MM.1S (cell line): ENCODE measurements at regions not wholly inside any gene's neighbourhood (a gene's known extent, or its start where the extent isn't known, plus 50 kb on each side); places are given as distances from the start of the nearest gene placed in this dataset.

ENCODE experiments used
- EZH2phosphoT487 ChIP-seq: fragments of 300-600 bp; sonication (generic); IDR thresholded peaks from 2 replicates; pipeline ENCODE4 v1.6.1; 2018; ENCODE audit warnings: antibody characterized with exemption, low read length
- TF ChIP-seq, protein P1 (sequence below): fragments of 300-600 bp; sonication (generic); IDR thresholded peaks from 2 replicates; pipeline ENCODE4 v1.5.1; 2016; ENCODE audit warnings: antibody characterized with exemption, low read length, mixed read lengths

DNA sequence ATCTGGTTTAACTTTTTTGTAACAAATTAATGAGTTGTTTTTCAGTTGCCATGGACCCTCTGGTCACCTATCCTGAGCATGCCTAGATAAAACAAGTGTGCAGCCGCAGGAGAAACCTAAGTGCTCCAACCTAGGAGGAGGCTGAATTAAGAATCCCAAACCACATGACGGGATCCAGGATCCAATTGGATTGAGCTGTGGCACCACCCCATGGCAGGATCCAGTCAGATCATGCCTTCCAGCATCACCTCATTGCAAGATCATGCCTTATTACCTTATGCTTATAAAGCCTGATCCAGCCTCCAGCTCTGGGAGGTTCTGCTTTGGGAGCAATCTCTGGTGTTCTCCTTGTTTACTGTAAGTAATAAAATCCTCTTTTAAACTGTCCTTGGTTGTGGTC, 662.0 kb downstream of the TLR4 start:
- no peak for TF ChIP-seq EZH2phosphoT487
- TF ChIP-seq, protein P1, sequence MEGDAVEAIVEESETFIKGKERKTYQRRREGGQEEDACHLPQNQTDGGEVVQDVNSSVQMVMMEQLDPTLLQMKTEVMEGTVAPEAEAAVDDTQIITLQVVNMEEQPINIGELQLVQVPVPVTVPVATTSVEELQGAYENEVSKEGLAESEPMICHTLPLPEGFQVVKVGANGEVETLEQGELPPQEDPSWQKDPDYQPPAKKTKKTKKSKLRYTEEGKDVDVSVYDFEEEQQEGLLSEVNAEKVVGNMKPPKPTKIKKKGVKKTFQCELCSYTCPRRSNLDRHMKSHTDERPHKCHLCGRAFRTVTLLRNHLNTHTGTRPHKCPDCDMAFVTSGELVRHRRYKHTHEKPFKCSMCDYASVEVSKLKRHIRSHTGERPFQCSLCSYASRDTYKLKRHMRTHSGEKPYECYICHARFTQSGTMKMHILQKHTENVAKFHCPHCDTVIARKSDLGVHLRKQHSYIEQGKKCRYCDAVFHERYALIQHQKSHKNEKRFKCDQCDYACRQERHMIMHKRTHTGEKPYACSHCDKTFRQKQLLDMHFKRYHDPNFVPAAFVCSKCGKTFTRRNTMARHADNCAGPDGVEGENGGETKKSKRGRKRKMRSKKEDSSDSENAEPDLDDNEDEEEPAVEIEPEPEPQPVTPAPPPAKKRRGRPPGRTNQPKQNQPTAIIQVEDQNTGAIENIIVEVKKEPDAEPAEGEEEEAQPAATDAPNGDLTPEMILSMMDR: no peak
